ENCODE measurements at regions not wholly inside any gene's neighbourhood (a gene's known extent, or its start where the extent isn't known, plus 50 kb on each side); places are given as distances from the start of the nearest gene placed in this dataset.

DNA sequence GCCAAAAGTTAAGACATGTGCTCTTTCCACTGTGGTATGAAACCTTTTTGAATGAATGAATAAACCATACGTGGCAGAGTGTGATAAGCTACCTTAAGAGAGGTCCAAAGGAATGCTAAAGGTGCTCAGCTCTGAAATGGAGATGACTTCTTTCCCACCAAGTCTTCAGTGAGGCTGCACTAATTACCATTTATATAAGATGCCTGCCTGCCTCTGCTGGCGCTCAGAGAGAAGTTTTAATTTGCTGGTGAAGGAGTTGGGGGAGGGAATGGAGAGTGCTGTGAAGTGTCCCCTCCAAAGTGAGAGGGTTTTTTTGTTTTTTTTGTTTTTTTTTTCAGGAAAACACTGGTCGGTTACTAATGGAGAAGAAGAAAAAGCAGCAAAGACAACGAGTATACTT lies 559.0 kb downstream of the OMA1 start:
- H3K4me3 ChIP-seq (ENCODE audit: low read depth, low read length): no peak overlapping the region
- TF ChIP-seq, protein P1, sequence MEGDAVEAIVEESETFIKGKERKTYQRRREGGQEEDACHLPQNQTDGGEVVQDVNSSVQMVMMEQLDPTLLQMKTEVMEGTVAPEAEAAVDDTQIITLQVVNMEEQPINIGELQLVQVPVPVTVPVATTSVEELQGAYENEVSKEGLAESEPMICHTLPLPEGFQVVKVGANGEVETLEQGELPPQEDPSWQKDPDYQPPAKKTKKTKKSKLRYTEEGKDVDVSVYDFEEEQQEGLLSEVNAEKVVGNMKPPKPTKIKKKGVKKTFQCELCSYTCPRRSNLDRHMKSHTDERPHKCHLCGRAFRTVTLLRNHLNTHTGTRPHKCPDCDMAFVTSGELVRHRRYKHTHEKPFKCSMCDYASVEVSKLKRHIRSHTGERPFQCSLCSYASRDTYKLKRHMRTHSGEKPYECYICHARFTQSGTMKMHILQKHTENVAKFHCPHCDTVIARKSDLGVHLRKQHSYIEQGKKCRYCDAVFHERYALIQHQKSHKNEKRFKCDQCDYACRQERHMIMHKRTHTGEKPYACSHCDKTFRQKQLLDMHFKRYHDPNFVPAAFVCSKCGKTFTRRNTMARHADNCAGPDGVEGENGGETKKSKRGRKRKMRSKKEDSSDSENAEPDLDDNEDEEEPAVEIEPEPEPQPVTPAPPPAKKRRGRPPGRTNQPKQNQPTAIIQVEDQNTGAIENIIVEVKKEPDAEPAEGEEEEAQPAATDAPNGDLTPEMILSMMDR (IDR thresholded peaks at IDR 0.05; ENCODE audit: insufficient read depth, low read depth, low read length): no peak
- DNase-seq (ENCODE audit: low read depth): no peak

DNA sequence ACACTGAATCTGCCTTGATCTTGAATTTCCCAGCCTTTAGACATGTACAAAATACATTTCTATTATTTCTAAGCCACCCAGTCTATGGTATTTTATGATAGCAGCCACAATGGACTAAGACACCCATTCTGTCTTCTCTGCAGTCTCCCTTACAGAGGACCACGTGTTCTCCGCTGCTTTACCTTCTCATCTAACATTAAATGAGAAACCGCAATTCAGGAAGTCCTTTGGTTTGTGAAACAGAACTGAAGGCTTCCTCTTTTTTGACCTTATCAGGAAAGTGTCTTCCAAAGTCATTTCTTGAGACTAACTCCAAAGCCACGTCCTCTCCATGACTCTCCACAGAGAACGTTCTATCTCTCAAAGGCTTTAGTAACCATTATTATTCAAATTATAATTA lies 560.1 kb downstream of the OMA1 start:
- DNase-seq (ENCODE audit: low read depth): no peak
- TF ChIP-seq, protein P1 (IDR thresholded peaks at IDR 0.05; ENCODE audit: insufficient read depth, low read depth, low read length): no peak
- H3K4me3 ChIP-seq (ENCODE audit: low read depth, low read length): no peak overlapping the region

DNA sequence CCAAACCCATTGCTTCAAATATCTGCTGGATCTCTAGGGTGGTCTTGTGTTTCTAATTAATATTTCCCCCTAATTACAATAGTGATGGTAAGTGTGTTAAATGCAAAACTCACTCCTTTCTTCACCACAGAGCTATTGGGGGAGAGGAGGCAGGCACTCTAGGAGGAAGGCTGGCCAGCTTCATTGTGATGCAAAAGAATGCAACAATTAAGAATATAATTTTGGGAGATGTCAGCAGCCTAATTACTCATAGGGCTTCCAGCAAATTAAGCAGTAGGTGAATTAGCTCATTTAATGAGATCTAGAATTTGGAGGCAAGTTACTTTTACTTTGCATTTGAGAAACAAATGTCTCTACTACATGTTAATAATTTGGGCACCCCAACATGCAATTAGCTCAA lies 560.4 kb upstream of the DAB1 start:
- no peak for DNase-seq (ENCODE audit: low read depth)
- TF ChIP-seq, protein P1 (IDR thresholded peaks at IDR 0.05; ENCODE audit: insufficient read depth, low read depth, low read length): no peak
- H3K4me3 ChIP-seq (ENCODE audit: low read depth, low read length): no peak overlapping the region

DNA sequence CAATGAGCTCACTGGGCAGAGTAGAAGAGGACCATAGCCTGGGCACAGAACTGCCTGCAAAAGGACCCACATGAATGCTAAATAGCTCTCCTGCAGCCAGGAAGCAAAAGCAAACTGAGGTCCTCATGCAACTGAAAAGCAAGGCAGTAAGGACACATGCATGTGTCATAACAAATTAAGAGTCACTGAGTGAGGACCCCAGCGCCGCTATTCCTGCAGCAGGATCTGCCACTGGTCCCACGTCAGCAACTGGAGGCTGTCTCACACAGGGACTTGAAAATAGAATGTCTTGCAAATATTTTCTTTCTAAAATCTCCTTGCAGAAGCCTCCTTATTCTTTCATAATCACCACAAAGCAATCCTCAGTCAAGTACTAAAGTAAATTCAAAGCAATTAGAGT lies 559.6 kb upstream of the DAB1 start:
- no peak overlapping the region for H3K4me3 ChIP-seq (ENCODE audit: low read depth, low read length)
- TF ChIP-seq, protein P1 (IDR thresholded peaks at IDR 0.05; ENCODE audit: insufficient read depth, low read depth, low read length): no peak
- no peak for DNase-seq (ENCODE audit: low read depth)

DNA sequence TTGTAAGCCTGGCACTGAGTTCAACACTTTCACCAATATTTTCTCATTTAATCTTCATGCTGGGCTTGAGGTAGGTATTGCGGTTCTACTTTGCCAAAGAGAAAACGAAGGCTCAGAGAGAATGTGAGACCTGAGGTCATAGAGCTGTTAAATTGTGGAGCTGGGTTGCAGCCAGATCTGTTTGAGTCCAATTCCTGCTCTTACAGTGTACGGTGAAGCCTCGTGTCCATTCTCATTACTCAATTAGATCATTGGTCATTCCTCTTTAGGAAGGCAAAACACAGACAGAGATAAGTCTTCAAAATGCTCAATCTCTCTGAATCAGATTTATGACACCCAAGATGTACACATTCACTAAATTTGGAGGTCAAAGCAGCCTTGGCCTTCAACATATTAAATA lies 559.0 kb upstream of the DAB1 start:
- no peak for DNase-seq (ENCODE audit: low read depth)
- TF ChIP-seq, protein P1 (IDR thresholded peaks at IDR 0.05; ENCODE audit: insufficient read depth, low read depth, low read length): no peak
- H3K4me3 ChIP-seq (ENCODE audit: low read depth, low read length): no peak overlapping the region

DNA sequence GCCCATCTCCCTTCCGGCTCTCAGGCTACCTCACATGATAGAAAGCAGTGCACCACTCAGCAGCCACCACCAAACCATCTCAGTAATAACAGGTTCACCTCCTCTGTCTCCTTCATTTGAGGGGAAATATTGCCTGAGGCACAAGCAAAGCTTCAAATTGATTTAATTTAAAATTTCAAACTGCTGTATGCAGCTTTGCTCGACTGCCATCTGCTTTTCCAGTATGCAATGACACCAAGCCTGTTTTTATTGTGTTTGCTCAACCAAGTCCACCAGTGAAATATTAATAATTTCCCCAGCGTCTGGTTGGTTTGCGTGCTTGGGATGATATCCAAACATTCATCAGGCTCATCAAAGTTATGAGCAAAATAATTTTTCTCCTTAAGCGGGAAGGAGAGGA lies 552.4 kb upstream of the DAB1 start:
- DNase-seq (ENCODE audit: low read depth): no peak

DNA sequence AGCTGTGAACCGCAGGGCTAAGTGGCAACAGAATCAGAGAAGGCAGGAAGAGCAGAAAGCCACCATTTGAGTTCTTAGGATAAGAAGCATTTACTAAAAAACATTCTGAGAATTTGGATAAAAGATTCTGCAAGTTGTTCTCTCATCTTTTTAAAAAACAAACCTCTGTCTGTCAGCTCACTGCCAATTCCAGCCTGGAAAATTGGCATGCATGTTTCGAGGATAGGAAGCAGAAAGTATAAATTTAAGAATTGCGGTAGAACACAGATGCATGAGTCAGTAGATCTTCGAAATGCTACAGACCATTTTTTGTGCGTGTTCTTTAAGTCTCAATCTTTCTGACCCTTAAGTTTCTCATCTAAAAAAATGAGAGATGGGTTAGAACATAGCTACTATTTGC lies 544.5 kb upstream of the DAB1 start:
- TF ChIP-seq, protein P1 (IDR thresholded peaks at IDR 0.05; ENCODE audit: insufficient read depth, low read depth, low read length): no peak
- no peak for DNase-seq (ENCODE audit: low read depth)
- H3K4me3 ChIP-seq (ENCODE audit: low read depth, low read length): no peak overlapping the region

More for the DNA sequence above, 552.4 kb upstream of the DAB1 start:
- TF ChIP-seq, protein P1 (IDR thresholded peaks at IDR 0.05; ENCODE audit: insufficient read depth, low read depth, low read length): no peak
- no peak overlapping the region for H3K4me3 ChIP-seq (ENCODE audit: low read depth, low read length)

All from fibroblast of villous mesenchyme (primary cell).